CD14-positive monocyte (primary cell): ENCODE measurements at regions not wholly inside any gene's neighbourhood (a gene's known extent, or its start where the extent isn't known, plus 50 kb on each side); places are given as distances from the start of the nearest gene placed in this dataset.

Source experiments
- DNase-seq, 3 donors: peaks; one replicate each; pipeline ENCODE4 v3.0.0-alpha.2; 2011 to 2022
- H2AFZ ChIP-seq: 2 replicates; pipeline ENCODE4 v1.6.0; 2012; ENCODE audit warnings: mild to moderate bottlenecking, low read depth, low read length, inconsistent platforms; ENCODE audit not compliant: insufficient read depth, poor library complexity, severe bottlenecking
- H3K27ac ChIP-seq, 2 donors: 1 replicate in 1 of 2; 2 replicates in 1 of 2; pipeline ENCODE4 v1.5.1; 2012 to 2013; ENCODE audit warnings: low read length in 2 of 2, control low read depth in 1 of 2, inconsistent platforms in 1 of 2, low read depth in 1 of 2, mild to moderate bottlenecking in 1 of 2
- H3K27me3 ChIP-seq, 2 donors: one replicate each; pipeline versions ENCODE4 v1.6.0 to v1.6.1; 2011 to 2013; ENCODE audit warnings: low read length in 2 of 2; ENCODE audit not compliant: control insufficient read depth in 2 of 2, insufficient read depth in 2 of 2
- H3K36me3 ChIP-seq, 2 donors: replicated peaks in 1 of 2; 1 replicate in 1 of 2; 2 replicates in 1 of 2; pipeline versions ENCODE4 v1.5.1 to v1.6.1; 2012 to 2013; ENCODE audit warnings: low read length in 2 of 2, control low read depth in 1 of 2, inconsistent platforms in 1 of 2, mild to moderate bottlenecking in 1 of 2; ENCODE audit not compliant: insufficient read depth in 2 of 2, control insufficient read depth in 1 of 2
- H3K4me1 ChIP-seq, 2 donors: 1 replicate in 1 of 2; 2 replicates in 1 of 2; pipeline versions ENCODE4 v1.5.1 to v1.6.1; 2012 to 2013; ENCODE audit warnings: low read length in 2 of 2, control low read depth in 1 of 2, inconsistent platforms in 1 of 2, mild to moderate bottlenecking in 1 of 2, moderate library complexity in 1 of 2; ENCODE audit not compliant: insufficient read depth in 2 of 2, control insufficient read depth in 1 of 2
- H3K4me2 ChIP-seq: replicated peaks from 2 replicates; pipeline ENCODE3; 2012; ENCODE audit warnings: low read length, moderate library complexity, mild to moderate bottlenecking; ENCODE audit not compliant: poor library complexity, severe bottlenecking; ENCODE audit errors: extremely low read depth
- H3K4me3 ChIP-seq, 3 experiments: fragments of 200-600 bp in 1 of 3; sonication (generic) in 1 of 3; replicated peaks in 1 of 3; 1 replicate in 2 of 3; 2 replicates in 1 of 3; pipeline ENCODE4 v1.5.1; 2011 to 2013; ENCODE audit warnings: low read length in 3 of 3, mild to moderate bottlenecking in 3 of 3, control low read depth in 2 of 3, low read depth in 2 of 3, inconsistent platforms in 1 of 3, moderate library complexity in 1 of 3
- H3K79me2 ChIP-seq: 2 replicates; pipeline ENCODE4 v1.6.0; 2012; ENCODE audit warnings: mild to moderate bottlenecking, control low read depth, inconsistent platforms, low read length, moderate library complexity; ENCODE audit not compliant: insufficient read depth
- H3K9ac ChIP-seq: 2 replicates; pipeline ENCODE4 v1.6.0; 2017; ENCODE audit warnings: low read length, mild to moderate bottlenecking; ENCODE audit not compliant: insufficient read depth, poor library complexity, severe bottlenecking
- H3K9me3 ChIP-seq, 2 donors: replicated peaks in 1 of 2; 1 replicate in 1 of 2; 2 replicates in 1 of 2; pipeline versions ENCODE4 v1.5.1 to v1.6.1; 2012 to 2013; ENCODE audit warnings: low read length in 2 of 2, control low read depth in 1 of 2; ENCODE audit not compliant: control insufficient read depth in 1 of 2, insufficient read depth in 1 of 2
- H4K20me1 ChIP-seq: 2 replicates; pipeline ENCODE4 v1.6.0; 2012; ENCODE audit warnings: mild to moderate bottlenecking, low read length, control low read depth, moderate library complexity; ENCODE audit not compliant: insufficient read depth
- H3K27ac Mint-ChIP-seq, 7 donors: one replicate each; pipeline ENCODE4 v1.8.0; 2020; ENCODE audit warnings: mild to moderate bottlenecking in 7 of 7, mixed read lengths in 7 of 7, moderate library complexity in 6 of 7, inconsistent platforms in 2 of 7
- H3K27me3 Mint-ChIP-seq, 3 donors: one replicate each; pipeline ENCODE4 v1.8.0; 2021 to 2022; ENCODE audit warnings: low read depth in 3 of 3, mild to moderate bottlenecking in 3 of 3, mixed read lengths in 3 of 3, moderate library complexity in 3 of 3, inconsistent platforms in 1 of 3
- H3K36me3 Mint-ChIP-seq, 2 donors: one replicate each; pipeline ENCODE4 v1.8.0; 2020; ENCODE audit warnings: mixed read lengths in 2 of 2, inconsistent platforms in 1 of 2, mild to moderate bottlenecking in 1 of 2
- H3K4me1 Mint-ChIP-seq: one replicate; pipeline ENCODE4 v1.8.0; 2020; ENCODE audit warnings: mild to moderate bottlenecking, mixed read lengths
- H3K4me3 Mint-ChIP-seq, 2 donors: one replicate each; pipeline ENCODE4 v1.8.0; 2020; ENCODE audit warnings: mild to moderate bottlenecking in 2 of 2, mixed read lengths in 2 of 2, moderate library complexity in 1 of 2
- H3K9me3 Mint-ChIP-seq, 7 donors: one replicate each; pipeline ENCODE4 v1.8.0; 2020 to 2022; ENCODE audit warnings: mixed read lengths in 7 of 7, mild to moderate bottlenecking in 6 of 7, moderate library complexity in 6 of 7, inconsistent platforms in 2 of 7
- WGBS: methylation state at CpG from one replicate; pipeline ENCODE4 v1.1.5; 2013; ENCODE audit warnings: missing lambda C conversion rate; ENCODE audit not compliant: insufficient coverage; 5-methylcytosine and 5-hydroxymethylcytosine counted together
- intact Hi-C, 2 donors: fragments of 100-400 bp; cut with micrococcal nuclease; formaldehyde crosslinking; loops; one replicate each; pipeline versions ENCODE4 v1.15.0 to v1.15.1; 2023
- TF ChIP-seq, protein P1 (sequence below): fragments of 200-600 bp; IDR thresholded peaks from one replicate; pipeline ENCODE4 v1.8.0; 2022; ENCODE audit warnings: antibody characterized with exemption, mild to moderate bottlenecking

DNA sequence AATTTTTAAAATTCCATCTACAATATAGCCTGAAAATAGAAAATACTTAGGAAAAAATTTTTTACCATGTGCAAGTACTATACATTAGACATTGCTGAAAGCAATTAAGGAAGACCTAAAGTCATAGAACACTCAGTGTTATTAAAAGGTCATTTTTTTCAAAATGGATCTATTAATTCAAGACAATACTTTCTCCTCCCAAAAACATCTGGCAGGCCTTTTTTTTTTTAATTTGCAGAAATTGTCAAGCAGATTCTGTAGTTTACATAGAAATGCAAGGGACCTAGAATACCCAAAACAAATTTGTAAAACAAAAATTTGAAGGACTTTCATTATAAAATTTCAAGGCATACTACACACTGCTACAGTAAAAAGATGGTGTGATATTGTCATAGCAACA, 238.4 kb upstream of the VEPH1 start:
- H3K4me1 ChIP-seq: no peaks in the 10 kb centered on the region
- H2AFZ ChIP-seq: no peak overlapping the region
- no peak overlapping the region for H3K27ac Mint-ChIP-seq
- no peaks in the 10 kb centered on the region for H3K27me3 Mint-ChIP-seq
- H3K4me3 Mint-ChIP-seq: no peak overlapping the region
- no peak overlapping the region for H3K4me2 ChIP-seq
- H4K20me1 ChIP-seq: no peaks in the 10 kb centered on the region
- peaks cover 2 to 12% (median 10%) of the 10 kb centered on the region in 7 donors for H3K9me3 Mint-ChIP-seq
- H3K9me3 ChIP-seq: no peaks in the 10 kb centered on the region
- no peaks in the 10 kb centered on the region for H3K27me3 ChIP-seq
- H3K4me1 Mint-ChIP-seq: peaks cover 2% of the 10 kb centered on the region
- no peak overlapping the region for H3K9ac ChIP-seq
- no peak overlapping the region for H3K27ac ChIP-seq
- intact Hi-C loops: no loop called here
- no peaks in the 10 kb centered on the region for H3K36me3 Mint-ChIP-seq
- H3K79me2 ChIP-seq: no peaks in the 10 kb centered on the region
- no peaks in the 10 kb centered on the region for H3K36me3 ChIP-seq
- TF ChIP-seq, protein P1, sequence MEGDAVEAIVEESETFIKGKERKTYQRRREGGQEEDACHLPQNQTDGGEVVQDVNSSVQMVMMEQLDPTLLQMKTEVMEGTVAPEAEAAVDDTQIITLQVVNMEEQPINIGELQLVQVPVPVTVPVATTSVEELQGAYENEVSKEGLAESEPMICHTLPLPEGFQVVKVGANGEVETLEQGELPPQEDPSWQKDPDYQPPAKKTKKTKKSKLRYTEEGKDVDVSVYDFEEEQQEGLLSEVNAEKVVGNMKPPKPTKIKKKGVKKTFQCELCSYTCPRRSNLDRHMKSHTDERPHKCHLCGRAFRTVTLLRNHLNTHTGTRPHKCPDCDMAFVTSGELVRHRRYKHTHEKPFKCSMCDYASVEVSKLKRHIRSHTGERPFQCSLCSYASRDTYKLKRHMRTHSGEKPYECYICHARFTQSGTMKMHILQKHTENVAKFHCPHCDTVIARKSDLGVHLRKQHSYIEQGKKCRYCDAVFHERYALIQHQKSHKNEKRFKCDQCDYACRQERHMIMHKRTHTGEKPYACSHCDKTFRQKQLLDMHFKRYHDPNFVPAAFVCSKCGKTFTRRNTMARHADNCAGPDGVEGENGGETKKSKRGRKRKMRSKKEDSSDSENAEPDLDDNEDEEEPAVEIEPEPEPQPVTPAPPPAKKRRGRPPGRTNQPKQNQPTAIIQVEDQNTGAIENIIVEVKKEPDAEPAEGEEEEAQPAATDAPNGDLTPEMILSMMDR: no peak
- H3K4me3 ChIP-seq: no peak overlapping the region
- no peak for DNase-seq

DNA sequence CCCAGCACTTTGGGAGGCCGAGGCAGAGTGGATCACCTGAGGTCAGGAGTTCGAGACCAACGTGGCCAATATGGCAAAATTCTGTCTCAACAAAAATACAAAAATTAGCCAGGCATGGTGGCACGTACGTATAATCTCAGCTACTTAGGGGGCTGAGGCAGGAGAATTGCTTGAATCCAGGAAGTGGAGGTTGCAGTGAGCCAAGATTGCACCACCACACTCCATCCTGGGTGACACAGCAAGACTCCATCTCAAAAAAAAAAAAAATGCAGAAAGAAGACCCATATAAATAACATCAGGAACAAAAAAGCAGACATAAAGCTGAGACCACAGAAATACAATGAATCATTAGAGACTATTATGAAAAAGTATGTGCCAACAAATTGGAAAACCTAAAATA, 235.2 kb upstream of the VEPH1 start:
- Histone ChIP-seq H3K4me2 (no peak overlapping the region), H4K20me1 (no peaks in the 10 kb centered on the region), H3K36me3 (no peaks in the 10 kb centered on the region), H2AFZ (no peak overlapping the region), H3K4me1 (no peaks in the 10 kb centered on the region), H3K9ac (no peak overlapping the region), H3K9me3 (no peaks in the 10 kb centered on the region), H3K79me2 (no peaks in the 10 kb centered on the region), H3K27ac (no peak overlapping the region), H3K4me3 (no peak overlapping the region), H3K27me3 (no peaks in the 10 kb centered on the region)
- H3K36me3 Mint-ChIP-seq: no peaks in the 10 kb centered on the region
- H3K4me1 Mint-ChIP-seq: peaks cover 2% of the 10 kb centered on the region
- intact Hi-C loops: no loop called here
- H3K27me3 Mint-ChIP-seq: peaks cover 0 to 4% (median 0%) of the 10 kb centered on the region in 3 donors
- H3K9me3 Mint-ChIP-seq: peaks cover 3 to 15% (median 9%) of the 10 kb centered on the region in 7 donors
- no peak overlapping the region for H3K4me3 Mint-ChIP-seq
- H3K27ac Mint-ChIP-seq: no peak overlapping the region
- WGBS: 100% methylated on average over 1 of the region's 5 CpGs
- TF ChIP-seq, protein P1: no peak
- no peak for DNase-seq
